Right renal pelvis (tissue), 4 donors: ENCODE measurements at regions not wholly inside any gene's neighbourhood (a gene's known extent, or its start where the extent isn't known, plus 50 kb on each side); places are given as distances from the start of the nearest gene placed in this dataset.
"Not testable (repeated sequence)": the region's sequence is repeated elsewhere in the genome, so short reads cannot be mapped to it uniquely, and the experiment has no call there.

Source experiments
- DNase-seq, 4 donors: peaks; one replicate each; pipeline ENCODE4 v3.0.0-alpha.2; 2013; ENCODE audit warnings: low read depth in 4 of 4, low spot score in 3 of 4, missing footprints in 1 of 4

- no peak for DNase-seq
Observed at GRCh38 chr10:52597189-52597863, 175.3 kb downstream of the MBL2 start.

- no peak for DNase-seq
Observed at GRCh38 chr10:52598936-52599335, 173.6 kb downstream of the MBL2 start.

- no peak for DNase-seq
Observed at GRCh38 chr10:52599551-52600200, 172.9 kb downstream of the MBL2 start.

GRCh38 chr10:52604131-52604530 is 168.5 kb downstream of the MBL2 start:
- DNase-seq = not testable (repeated sequence)

GRCh38 chr10:52609071-52609470 is 163.5 kb downstream of the MBL2 start:
- no peak for DNase-seq

- DNase-seq = no peak
Observed at GRCh38 chr10:52609626-52610240, 162.9 kb downstream of the MBL2 start.

- no peak for DNase-seq
Observed at GRCh38 chr10:52615331-52615730, 157.3 kb downstream of the MBL2 start.

- DNase-seq = no peak
Observed at GRCh38 chr10:52615756-52616394, 156.7 kb downstream of the MBL2 start.

GRCh38 chr10:52616395-52616764 is 156.2 kb downstream of the MBL2 start:
- no peak for DNase-seq

GRCh38 chr10:52617346-52617745 is 155.2 kb downstream of the MBL2 start:
- no peak for DNase-seq

- no peak for DNase-seq
Observed at GRCh38 chr10:52619052-52619451, 153.5 kb downstream of the MBL2 start.

GRCh38 chr10:52621635-52622079 is 150.9 kb downstream of the MBL2 start:
- DNase-seq = no peak

GRCh38 chr10:52623761-52624160 is 148.8 kb downstream of the MBL2 start:
- DNase-seq = no peak

GRCh38 chr10:52627279-52627678 is 145.3 kb downstream of the MBL2 start:
- DNase-seq = no peak

GRCh38 chr10:52631146-52631545 is 141.4 kb downstream of the MBL2 start:
- no peak for DNase-seq

GRCh38 chr10:52631648-52632047 is 140.9 kb downstream of the MBL2 start:
- no peak for DNase-seq

- DNase-seq = no peak
Observed at GRCh38 chr10:52632591-52632990, 140.0 kb downstream of the MBL2 start.

- no peak for DNase-seq
Observed at GRCh38 chr10:52633266-52633665, 139.3 kb downstream of the MBL2 start.

- DNase-seq = no peak
Observed at GRCh38 chr10:52635651-52636050, 136.9 kb downstream of the MBL2 start.

GRCh38 chr10:52636874-52637273 is 135.7 kb downstream of the MBL2 start:
- no peak for DNase-seq

- DNase-seq = no peak
Observed at GRCh38 chr10:52637592-52637991, 135.0 kb downstream of the MBL2 start.

GRCh38 chr10:52639652-52640051 is 132.9 kb downstream of the MBL2 start:
- DNase-seq = no peak
